B cell (primary cell): ENCODE measurements at regions not wholly inside any gene's neighbourhood (a gene's known extent, or its start where the extent isn't known, plus 50 kb on each side); places are given as distances from the start of the nearest gene placed in this dataset.

Experiments used
- CTCF ChIP-seq: fragments of 200-600 bp; IDR thresholded peaks from one replicate; pipeline ENCODE4 v1.8.0; 2022; ENCODE audit warnings: antibody characterized with exemption, mild to moderate bottlenecking
- EZH2 ChIP-seq: IDR thresholded peaks from 2 replicates; pipeline ENCODE4 v1.6.1; 2012; ENCODE audit warnings: borderline replicate concordance, low read depth, mild to moderate bottlenecking, moderate library complexity, low read length; ENCODE audit not compliant: insufficient read depth, poor library complexity, severe bottlenecking

GRCh38 chr7:121503039-121503438 lies 106.9 kb upstream of the FAM3C start:
- no peak for TF ChIP-seq CTCF
- TF ChIP-seq EZH2 = no peak
